ENCODE measurements at regions not wholly inside any gene's neighbourhood (a gene's known extent, or its start where the extent isn't known, plus 50 kb on each side); places are given as distances from the start of the nearest gene placed in this dataset.

DNA sequence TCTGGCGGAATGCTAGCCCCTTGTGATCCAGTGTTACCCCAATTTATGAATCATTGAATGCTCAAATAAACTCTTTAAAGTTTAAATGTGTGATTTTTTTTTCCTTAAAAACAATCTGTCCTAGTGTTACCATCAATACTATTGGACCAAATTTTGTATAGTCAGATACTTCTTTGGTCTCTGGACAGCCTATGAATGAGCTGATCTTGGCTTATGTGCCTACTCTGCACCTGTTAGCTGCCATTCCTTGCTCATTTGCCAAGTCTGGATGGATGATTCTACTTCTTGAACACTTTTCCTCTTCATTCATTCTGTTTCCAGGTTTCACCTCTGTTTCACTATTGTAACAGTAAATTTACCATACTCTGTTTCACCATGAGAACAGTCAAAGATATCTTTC, 226.5 kb upstream of the ZBED5 start:
- Histone ChIP-seq H3K27me3 (ENCODE audit: insufficient read depth, low read depth, severe bottlenecking) (no peaks in the 10 kb centered on the region), H3K4me3 (ENCODE audit: low read depth, low read length) (no peak overlapping the region), H3K27ac (no peak overlapping the region), H3K36me3 (no peaks in the 10 kb centered on the region), H3K9me3 (ENCODE audit: severe bottlenecking) (no peaks in the 10 kb centered on the region)
- no peak for DNase-seq
- TF ChIP-seq, protein P1, sequence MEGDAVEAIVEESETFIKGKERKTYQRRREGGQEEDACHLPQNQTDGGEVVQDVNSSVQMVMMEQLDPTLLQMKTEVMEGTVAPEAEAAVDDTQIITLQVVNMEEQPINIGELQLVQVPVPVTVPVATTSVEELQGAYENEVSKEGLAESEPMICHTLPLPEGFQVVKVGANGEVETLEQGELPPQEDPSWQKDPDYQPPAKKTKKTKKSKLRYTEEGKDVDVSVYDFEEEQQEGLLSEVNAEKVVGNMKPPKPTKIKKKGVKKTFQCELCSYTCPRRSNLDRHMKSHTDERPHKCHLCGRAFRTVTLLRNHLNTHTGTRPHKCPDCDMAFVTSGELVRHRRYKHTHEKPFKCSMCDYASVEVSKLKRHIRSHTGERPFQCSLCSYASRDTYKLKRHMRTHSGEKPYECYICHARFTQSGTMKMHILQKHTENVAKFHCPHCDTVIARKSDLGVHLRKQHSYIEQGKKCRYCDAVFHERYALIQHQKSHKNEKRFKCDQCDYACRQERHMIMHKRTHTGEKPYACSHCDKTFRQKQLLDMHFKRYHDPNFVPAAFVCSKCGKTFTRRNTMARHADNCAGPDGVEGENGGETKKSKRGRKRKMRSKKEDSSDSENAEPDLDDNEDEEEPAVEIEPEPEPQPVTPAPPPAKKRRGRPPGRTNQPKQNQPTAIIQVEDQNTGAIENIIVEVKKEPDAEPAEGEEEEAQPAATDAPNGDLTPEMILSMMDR (IDR thresholded peaks at IDR 0.05; ENCODE audit: low read depth, low read length), result no peak

DNA sequence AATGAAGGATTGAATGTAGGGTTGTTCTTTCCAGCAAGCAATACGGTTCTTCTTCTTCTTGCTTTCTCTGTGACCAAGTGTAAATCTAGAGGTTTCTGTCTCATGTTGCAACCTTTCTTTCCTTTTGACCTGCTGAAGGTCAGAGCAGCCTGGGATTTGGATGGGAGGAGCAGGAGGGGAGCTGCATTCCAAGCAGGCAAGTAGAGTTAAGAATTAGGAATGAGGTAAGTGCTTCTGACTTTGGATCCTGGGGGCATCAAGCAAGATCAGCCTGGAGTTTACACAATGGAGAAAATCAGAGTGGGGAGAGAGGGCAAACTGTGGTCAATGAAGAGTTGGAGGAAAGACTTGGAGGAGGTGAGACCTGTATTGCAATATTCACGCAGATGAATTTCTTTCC, 225.6 kb upstream of the ZBED5 start:
- H3K27ac ChIP-seq, result no peak overlapping the region
- no peaks in the 10 kb centered on the region for H3K36me3 ChIP-seq
- DNase-seq, result no peak
- H3K4me3 ChIP-seq (ENCODE audit: low read depth, low read length), result no peak overlapping the region
- TF ChIP-seq, protein P1 (IDR thresholded peaks at IDR 0.05; ENCODE audit: low read depth, low read length), result no peak
- no peaks in the 10 kb centered on the region for H3K9me3 ChIP-seq (ENCODE audit: severe bottlenecking)
- no peaks in the 10 kb centered on the region for H3K27me3 ChIP-seq (ENCODE audit: insufficient read depth, low read depth, severe bottlenecking)

DNA sequence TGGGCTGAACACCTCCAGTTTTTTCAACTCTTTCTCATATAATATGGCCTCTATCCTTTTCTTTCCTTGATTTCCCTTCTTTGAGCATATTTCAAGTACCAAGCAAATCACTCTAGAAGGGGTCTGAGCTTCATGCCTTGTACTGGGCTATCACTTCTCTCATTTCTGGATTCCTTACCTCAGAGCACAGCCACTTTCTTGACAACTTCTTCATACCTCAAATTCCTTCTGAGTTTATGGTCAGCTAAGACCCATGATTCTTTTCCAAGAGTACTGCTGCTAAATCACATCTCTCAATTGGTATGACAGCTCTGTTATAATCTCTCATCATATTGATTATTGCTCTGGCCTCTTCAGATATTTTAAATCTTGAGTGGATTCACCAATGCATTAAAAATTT, 224.8 kb upstream of the ZBED5 start:
- Histone ChIP-seq H3K9me3 (ENCODE audit: severe bottlenecking) (no peaks in the 10 kb centered on the region), H3K27me3 (ENCODE audit: insufficient read depth, low read depth, severe bottlenecking) (no peaks in the 10 kb centered on the region), H3K27ac (no peak overlapping the region), H3K36me3 (no peaks in the 10 kb centered on the region), H3K4me3 (ENCODE audit: low read depth, low read length) (no peak overlapping the region)
- TF ChIP-seq, protein P1 (IDR thresholded peaks at IDR 0.05; ENCODE audit: low read depth, low read length), result no peak
- no peak for DNase-seq

DNA sequence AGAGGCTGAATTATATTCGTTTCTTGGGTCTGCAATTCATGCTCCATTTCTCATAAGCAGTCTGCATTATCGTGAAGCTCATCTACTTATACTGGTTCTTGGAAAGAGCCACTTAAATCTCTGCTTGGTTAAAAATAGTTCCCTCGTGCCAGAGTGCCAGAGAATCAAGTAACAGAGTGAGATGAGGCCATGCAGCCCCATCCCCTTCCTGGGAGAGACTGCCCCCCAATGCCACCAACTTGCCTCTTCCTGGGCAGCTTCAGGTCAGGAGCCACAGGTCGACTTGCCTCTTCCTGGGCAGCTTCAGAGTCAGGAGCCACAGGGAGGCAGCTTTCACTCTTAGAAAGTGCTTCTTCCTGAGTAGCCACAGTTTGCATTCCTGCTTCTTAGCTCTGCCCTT, 223.9 kb upstream of the ZBED5 start:
- no peaks in the 10 kb centered on the region for H3K9me3 ChIP-seq (ENCODE audit: severe bottlenecking)
- DNase-seq, result no peak
- H3K4me3 ChIP-seq (ENCODE audit: low read depth, low read length), result no peak overlapping the region
- H3K27me3 ChIP-seq (ENCODE audit: insufficient read depth, low read depth, severe bottlenecking), result no peaks in the 10 kb centered on the region
- no peak overlapping the region for H3K27ac ChIP-seq
- TF ChIP-seq, protein P1 (IDR thresholded peaks at IDR 0.05; ENCODE audit: low read depth, low read length), result no peak
- no peaks in the 10 kb centered on the region for H3K36me3 ChIP-seq

DNA sequence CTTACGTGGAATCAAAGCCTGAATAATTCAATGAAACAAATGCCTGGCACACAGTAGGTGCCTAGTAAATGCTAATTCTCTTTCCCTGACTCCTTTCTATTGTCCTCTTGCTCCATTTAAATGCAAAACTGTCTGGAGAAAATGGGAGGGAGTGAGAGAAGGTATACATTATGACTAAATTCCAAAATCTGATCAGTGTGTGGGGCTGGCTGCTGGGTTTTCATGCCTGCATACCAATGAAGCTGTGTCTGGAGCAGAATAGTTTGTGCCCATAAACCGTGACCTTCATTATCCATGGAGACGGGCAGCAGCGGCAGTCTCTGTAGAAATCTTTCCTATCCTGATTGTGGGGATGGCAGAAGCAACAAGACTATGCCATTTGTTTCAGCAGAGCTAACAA, 223.4 kb upstream of the ZBED5 start:
- no peak overlapping the region for H3K4me3 ChIP-seq (ENCODE audit: low read depth, low read length)
- H3K27ac ChIP-seq, result no peak overlapping the region
- H3K9me3 ChIP-seq (ENCODE audit: severe bottlenecking), result no peaks in the 10 kb centered on the region
- TF ChIP-seq, protein P1 (IDR thresholded peaks at IDR 0.05; ENCODE audit: low read depth, low read length), result no peak
- H3K27me3 ChIP-seq (ENCODE audit: insufficient read depth, low read depth, severe bottlenecking), result no peaks in the 10 kb centered on the region
- no peaks in the 10 kb centered on the region for H3K36me3 ChIP-seq
- DNase-seq, result no peak

DNA sequence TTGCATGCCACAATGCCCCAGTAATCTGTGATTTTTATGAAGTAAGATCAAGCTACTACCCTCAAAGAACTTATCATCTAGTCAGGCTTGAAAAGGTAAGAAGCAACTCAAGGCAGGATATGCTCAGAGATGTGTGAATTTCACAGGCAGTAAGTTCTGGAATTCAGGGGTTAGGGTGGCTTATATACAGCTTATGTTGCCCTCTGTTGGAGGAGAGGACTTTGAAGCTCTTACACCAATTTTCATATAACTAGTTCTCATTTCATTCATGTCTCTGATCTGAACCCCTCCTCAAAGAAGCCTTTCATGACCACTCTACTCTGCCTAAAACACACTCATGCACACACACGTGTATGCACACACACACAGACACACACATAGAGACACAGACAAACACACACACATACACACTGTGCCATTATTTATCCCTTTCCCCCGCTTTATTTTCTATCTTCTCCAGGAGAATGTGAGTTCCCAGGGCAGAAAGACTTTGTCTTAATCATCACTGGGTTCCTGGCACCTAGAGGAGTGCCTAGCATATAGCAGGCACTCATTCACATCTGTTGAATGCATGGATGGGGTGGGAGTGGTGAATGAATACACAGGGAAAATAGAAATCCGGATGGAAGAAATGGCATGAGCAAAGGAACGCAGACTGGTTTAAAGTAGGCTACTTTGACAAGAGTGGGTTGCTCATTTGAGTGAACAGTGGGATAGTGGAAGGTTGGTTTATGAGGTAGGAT, 220.7 kb upstream of the ZBED5 start:
- TF ChIP-seq, protein P1 (IDR thresholded peaks at IDR 0.05; ENCODE audit: low read depth, low read length), result no peak
- no peak overlapping the region for H3K27ac ChIP-seq
- H3K9me3 ChIP-seq (ENCODE audit: severe bottlenecking), result no peaks in the 10 kb centered on the region
- H3K4me3 ChIP-seq (ENCODE audit: low read depth, low read length), result no peak overlapping the region
- H3K36me3 ChIP-seq, result no peaks in the 10 kb centered on the region
- DNase-seq, result no peak
- H3K27me3 ChIP-seq (ENCODE audit: insufficient read depth, low read depth, severe bottlenecking), result no peaks in the 10 kb centered on the region
